Activated CD8-positive, alpha-beta T cell treated with anti-CD3 and anti-CD28 coated beads for 36 hours (primary cell): ENCODE measurements at regions not wholly inside any gene's neighbourhood (a gene's known extent, or its start where the extent isn't known, plus 50 kb on each side); places are given as distances from the start of the nearest gene placed in this dataset.

Experiments
- ATAC-seq: fragments of 200-7000 bp; cut with Tn5 transposase; one replicate; pipeline ENCODE4 v1.10.0; 2021; ENCODE audit warnings: mild to moderate bottlenecking, moderate library complexity
- CTCF ChIA-PET: fragments of 350-600 bp; sonication (Branson Sonifier 250); formaldehyde crosslinking; loops from one replicate; lab custom pipeline; 2021; ENCODE audit warnings: antibody characterized with exemption; lab: Charles Lee
- POLR2A ChIA-PET: fragments of 350-600 bp; sonication (Branson Sonifier 250); formaldehyde crosslinking; loops from one replicate; lab custom pipeline; 2021; ENCODE audit warnings: antibody characterized with exemption; lab: Charles Lee
- DNase-seq: peaks from one replicate; pipeline ENCODE4 v3.0.0-alpha.2; 2020
- H3K27ac Mint-ChIP-seq: one replicate; pipeline ENCODE4 v1.8.0; 2021; ENCODE audit warnings: mild to moderate bottlenecking, mixed read lengths
- H3K27me3 Mint-ChIP-seq: one replicate; pipeline ENCODE4 v1.8.0; 2021; ENCODE audit warnings: mixed read lengths
- H3K36me3 Mint-ChIP-seq: one replicate; pipeline ENCODE4 v1.8.0; 2021; ENCODE audit warnings: low read depth, mixed read lengths
- H3K4me1 Mint-ChIP-seq: one replicate; pipeline ENCODE4 v1.8.0; 2021; ENCODE audit warnings: low read depth, mixed read lengths
- H3K4me3 Mint-ChIP-seq: one replicate; pipeline ENCODE4 v1.8.0; 2021; ENCODE audit warnings: mild to moderate bottlenecking, moderate library complexity, mixed read lengths
- H3K9me3 Mint-ChIP-seq: one replicate; pipeline ENCODE4 v1.8.0; 2021; ENCODE audit warnings: mixed read lengths
- CTCF ChIP-seq: fragments of 200-600 bp; IDR thresholded peaks from one replicate; pipeline ENCODE4 v1.8.0; 2022; ENCODE audit warnings: antibody characterized with exemption, mild to moderate bottlenecking
- intact Hi-C: fragments of 100-400 bp; cut with micrococcal nuclease; formaldehyde crosslinking; loops from one replicate; pipeline ENCODE4 v1.10.0; 2022

DNA sequence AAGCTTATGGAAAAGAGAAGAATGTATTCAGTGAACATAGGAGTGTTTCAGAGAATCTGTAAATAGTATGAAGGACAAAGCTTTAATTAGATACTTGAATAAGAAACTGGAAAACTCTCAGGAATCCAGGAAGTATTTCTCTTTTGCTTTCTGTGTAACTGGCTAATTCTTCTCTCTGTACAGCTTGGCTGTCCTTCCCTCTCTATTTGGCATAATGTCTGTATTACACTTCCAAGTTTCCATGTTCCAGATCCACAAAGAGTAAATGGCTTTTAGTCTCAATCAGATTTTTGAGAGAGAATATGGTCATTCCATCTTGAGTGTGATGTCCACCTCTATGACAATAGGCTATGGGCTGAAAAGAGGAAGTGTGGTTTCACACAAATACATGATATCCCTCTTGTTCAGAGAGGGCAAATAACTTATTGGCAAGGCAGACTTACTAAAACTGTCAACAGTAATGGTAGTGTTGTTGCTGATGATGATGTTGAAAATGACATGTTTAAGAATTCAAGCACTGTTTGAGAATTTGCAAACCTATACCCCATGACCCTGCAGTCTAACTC, 129.2 kb upstream of the ERBB4 start:
- no peak for ATAC-seq
- CTCF ChIA-PET: no interaction called here
- no peak for TF ChIP-seq CTCF

DNA sequence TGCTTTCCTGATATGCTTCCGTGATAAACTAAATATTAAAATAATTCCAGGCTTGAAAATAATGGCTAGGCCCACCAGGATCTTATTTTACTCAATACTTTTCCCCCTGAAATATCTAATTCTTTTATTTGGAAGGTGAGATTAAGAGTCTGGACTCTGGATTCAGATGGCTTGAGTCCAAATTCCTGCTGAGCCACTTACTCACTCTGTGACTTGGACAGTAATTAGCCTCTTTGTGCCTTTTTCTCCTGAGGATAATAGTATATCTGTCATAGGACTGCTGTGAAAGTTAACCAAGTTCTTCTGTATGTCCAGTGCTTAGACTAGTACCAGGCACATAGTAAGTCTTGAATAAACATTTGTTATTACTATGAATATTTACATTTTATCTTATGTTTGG, 127.3 kb upstream of the ERBB4 start:
- no peak for ATAC-seq

More for the DNA sequence above, 129.2 kb upstream of the ERBB4 start:
- POLR2A ChIA-PET: no interaction called here
- Mint-ChIP-seq H3K27ac (no peak overlapping the region), H3K4me1 (no peaks in the 10 kb centered on the region), H3K36me3 (no peaks in the 10 kb centered on the region), H3K9me3 (no peaks in the 10 kb centered on the region), H3K27me3 (no peaks in the 10 kb centered on the region), H3K4me3 (no peak overlapping the region)
- DNase-seq: no peak
- intact Hi-C loops: no loop called here

GRCh38 chr2:212659441-212659840, 120.8 kb upstream of the ERBB4 start:
- peaks cover 3% of the 10 kb centered on the region for H3K9me3 Mint-ChIP-seq
- TF ChIP-seq CTCF: no peak
- H3K27me3 Mint-ChIP-seq: peaks cover 2% of the 10 kb centered on the region
- ChIA-PET POLR2A (no interaction called here), CTCF (no interaction called here)
- ATAC-seq (no peak), DNase-seq (no peak)
- no peak overlapping the region for H3K4me3 Mint-ChIP-seq
- intact Hi-C loops: no loop called here
- no peaks in the 10 kb centered on the region for H3K4me1 Mint-ChIP-seq
- no peak overlapping the region for H3K27ac Mint-ChIP-seq
- H3K36me3 Mint-ChIP-seq: no peaks in the 10 kb centered on the region

More for the DNA sequence above, 127.3 kb upstream of the ERBB4 start:
- no peak overlapping the region for H3K4me3 Mint-ChIP-seq
- no peak for TF ChIP-seq CTCF
- no peaks in the 10 kb centered on the region for H3K4me1 Mint-ChIP-seq
- DNase-seq: no peak
- no peaks in the 10 kb centered on the region for H3K27me3 Mint-ChIP-seq
- no peaks in the 10 kb centered on the region for H3K9me3 Mint-ChIP-seq
- intact Hi-C loops: no loop called here
- POLR2A ChIA-PET: no interaction called here
- H3K36me3 Mint-ChIP-seq: no peaks in the 10 kb centered on the region
- CTCF ChIA-PET: no interaction called here
- no peak overlapping the region for H3K27ac Mint-ChIP-seq

DNA sequence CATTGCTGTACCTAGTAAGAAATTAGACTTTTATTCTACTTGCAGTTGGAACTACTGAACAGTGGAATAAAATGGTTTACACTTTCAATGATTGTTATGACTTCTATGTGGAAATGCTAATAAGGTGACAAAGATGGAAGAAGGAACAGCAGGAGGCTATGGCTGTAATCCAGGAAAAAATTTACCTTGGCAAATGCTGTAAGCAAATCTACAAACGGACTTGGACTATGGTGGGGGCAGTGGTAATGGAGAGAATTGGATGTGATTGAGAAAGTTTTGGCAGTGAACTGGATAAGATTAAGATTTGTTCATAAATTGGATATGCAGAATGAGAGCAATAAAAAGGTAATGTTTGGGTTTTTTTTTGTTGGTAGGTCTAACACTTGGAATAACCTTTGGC, 111.0 kb upstream of the ERBB4 start:
- H3K27ac Mint-ChIP-seq: no peak overlapping the region
- H3K36me3 Mint-ChIP-seq: no peaks in the 10 kb centered on the region
- no peaks in the 10 kb centered on the region for H3K9me3 Mint-ChIP-seq
- CTCF ChIA-PET: no interaction called here
- DNase-seq: no peak
- TF ChIP-seq CTCF: no peak
- no peaks in the 10 kb centered on the region for H3K4me1 Mint-ChIP-seq
- H3K4me3 Mint-ChIP-seq: no peak overlapping the region
- POLR2A ChIA-PET: no interaction called here
- H3K27me3 Mint-ChIP-seq: peaks cover 5% of the 10 kb centered on the region
- intact Hi-C loops: no loop called here
- ATAC-seq: no peak

- TF ChIP-seq CTCF: no peak
- Mint-ChIP-seq H3K9me3 (no peaks in the 10 kb centered on the region), H3K27ac (no peak overlapping the region), H3K27me3 (peaks cover 5% of the 10 kb centered on the region), H3K4me3 (no peak overlapping the region), H3K4me1 (no peaks in the 10 kb centered on the region), H3K36me3 (no peaks in the 10 kb centered on the region)
- DNase-seq (no peak), ATAC-seq (no peak)
- POLR2A ChIA-PET: no interaction called here
- intact Hi-C loops: no loop called here
- CTCF ChIA-PET: no interaction called here
These were observed 108.2 kb upstream of the ERBB4 start for GRCh38 chr2:212646698-212647366.
